Activated CD4-positive, alpha-beta T cell treated with anti-CD3 and anti-CD28 coated beads for 36 hours (primary cell): ENCODE measurements at regions not wholly inside any gene's neighbourhood (a gene's known extent, or its start where the extent isn't known, plus 50 kb on each side); places are given as distances from the start of the nearest gene placed in this dataset.
"Not testable (repeated sequence)": the region's sequence is repeated elsewhere in the genome, so short reads cannot be mapped to it uniquely, and the experiment has no call there.

Experiments
- ATAC-seq: fragments of 200-7000 bp; cut with Tn5 transposase; one replicate; pipeline ENCODE4 v1.10.0; 2021; ENCODE audit warnings: mild to moderate bottlenecking, moderate library complexity
- CTCF ChIA-PET: fragments of 350-600 bp; sonication (Branson Sonifier 250); formaldehyde crosslinking; loops from one replicate; lab custom pipeline; 2021; ENCODE audit warnings: antibody characterized with exemption; lab: Charles Lee
- POLR2A ChIA-PET: fragments of 350-600 bp; sonication (Branson Sonifier 250); formaldehyde crosslinking; loops from one replicate; lab custom pipeline; 2021; ENCODE audit warnings: antibody characterized with exemption, inconsistent platforms; lab: Charles Lee
- DNase-seq: peaks from one replicate; pipeline ENCODE4 v3.0.0-alpha.2; 2020
- H3K27ac Mint-ChIP-seq: one replicate; pipeline ENCODE4 v1.8.0; 2021; ENCODE audit warnings: mixed read lengths
- H3K27me3 Mint-ChIP-seq: one replicate; pipeline ENCODE4 v1.8.0; 2021; ENCODE audit warnings: mixed read lengths
- H3K36me3 Mint-ChIP-seq: one replicate; pipeline ENCODE4 v1.8.0; 2021; ENCODE audit warnings: low read depth, mixed read lengths
- H3K4me1 Mint-ChIP-seq: one replicate; pipeline ENCODE4 v1.8.0; 2021; ENCODE audit warnings: mixed read lengths
- H3K4me3 Mint-ChIP-seq: one replicate; pipeline ENCODE4 v1.8.0; 2021; ENCODE audit warnings: mild to moderate bottlenecking, moderate library complexity, mixed read lengths
- H3K9me3 Mint-ChIP-seq: one replicate; pipeline ENCODE4 v1.8.0; 2021; ENCODE audit warnings: low read depth, mixed read lengths
- intact Hi-C, 2 experiments: fragments of 100-400 bp; cut with DNase I in 1 of 2; cut with micrococcal nuclease in 1 of 2; formaldehyde crosslinking; loops; one replicate each; pipeline versions ENCODE4 v1.14.2 to v1.15.1; 2022 to 2024; cut with DNase I, micrococcal nuclease

- POLR2A ChIA-PET, H3K27me3 Mint-ChIP-seq, H3K36me3 Mint-ChIP-seq, H3K4me1 Mint-ChIP-seq, ATAC-seq, H3K27ac Mint-ChIP-seq, intact Hi-C loops, DNase-seq, CTCF ChIA-PET, H3K4me3 Mint-ChIP-seq: not testable (repeated sequence)
- H3K9me3 Mint-ChIP-seq = peaks cover 11% of the 10 kb centered on the region
Measured at GRCh38 chr3:163698221-163698620, 1380.1 kb downstream of the SI start.

DNA sequence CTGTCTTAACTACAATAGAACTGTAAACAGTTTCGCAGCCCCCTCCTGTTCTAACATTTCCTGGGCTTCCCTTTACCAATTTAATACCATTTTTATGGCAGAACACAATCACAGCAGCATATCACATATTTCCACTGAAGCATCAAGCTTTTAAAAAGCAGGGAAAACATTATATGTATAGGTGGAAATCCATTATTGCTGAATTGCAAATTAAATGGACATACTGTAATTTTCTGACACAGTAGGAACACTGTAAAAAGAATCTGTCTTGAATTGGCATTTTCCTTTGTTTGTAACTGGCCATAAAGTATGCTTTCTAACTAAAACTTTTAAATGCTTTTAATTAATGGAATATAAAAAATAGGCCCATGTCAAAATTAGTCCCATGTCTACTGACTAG lies 1385.8 kb downstream of the SI start:
- H3K9me3 Mint-ChIP-seq = peaks cover 17% of the 10 kb centered on the region
- ATAC-seq (no peak), DNase-seq (no peak)
- no peak overlapping the region for H3K4me3 Mint-ChIP-seq
- intact Hi-C loops = no loop called here
- no peaks in the 10 kb centered on the region for H3K27me3 Mint-ChIP-seq
- ChIA-PET CTCF (no interaction called here), POLR2A (no interaction called here)
- H3K36me3 Mint-ChIP-seq = no peaks in the 10 kb centered on the region
- H3K4me1 Mint-ChIP-seq = no peaks in the 10 kb centered on the region
- H3K27ac Mint-ChIP-seq = no peak overlapping the region

- no peaks in the 10 kb centered on the region for H3K36me3 Mint-ChIP-seq
- H3K4me1 Mint-ChIP-seq = no peaks in the 10 kb centered on the region
- no peak overlapping the region for H3K27ac Mint-ChIP-seq
- ATAC-seq (no peak), DNase-seq (no peak)
- ChIA-PET CTCF (no interaction called here), POLR2A (no interaction called here)
- H3K4me3 Mint-ChIP-seq = no peak overlapping the region
- H3K9me3 Mint-ChIP-seq = peaks cover 11% of the 10 kb centered on the region
- no peaks in the 10 kb centered on the region for H3K27me3 Mint-ChIP-seq
- intact Hi-C loops = no loop called here
Measured at GRCh38 chr3:163684651-163685050, 1393.6 kb downstream of the SI start.

GRCh38 chr3:163672954-163673353 lies 1405.3 kb downstream of the SI start:
- Mint-ChIP-seq H3K4me3 (no peak overlapping the region), H3K36me3 (no peaks in the 10 kb centered on the region), H3K9me3 (peaks cover 15% of the 10 kb centered on the region), H3K27me3 (no peaks in the 10 kb centered on the region), H3K4me1 (no peaks in the 10 kb centered on the region), H3K27ac (no peak overlapping the region)
- no peak for DNase-seq
- intact Hi-C loops = no loop called here
- POLR2A ChIA-PET = no interaction called here
- CTCF ChIA-PET = no interaction called here
- ATAC-seq = no peak

DNA sequence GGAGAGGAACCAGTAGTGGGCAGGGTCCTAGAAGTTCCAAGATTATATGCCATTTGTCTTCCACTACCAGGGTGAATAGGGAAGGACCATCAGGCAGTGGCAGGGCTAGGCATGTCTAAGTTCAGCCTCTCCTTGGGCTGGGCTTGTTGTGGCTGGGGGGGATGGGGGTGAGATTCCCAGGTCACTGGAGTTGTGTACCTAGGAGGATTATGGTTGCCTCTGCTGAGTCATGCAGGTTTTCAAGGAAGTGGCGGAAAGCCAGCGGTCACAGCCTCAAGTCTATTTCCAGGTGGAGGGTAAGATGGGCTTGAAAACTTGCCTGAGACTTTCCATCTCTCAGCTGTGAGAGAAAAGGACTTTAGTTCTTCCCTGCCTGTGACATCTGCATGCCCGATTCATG lies 1407.1 kb downstream of the SI start:
- ATAC-seq (no peak), DNase-seq (no peak)
- ChIA-PET POLR2A (no interaction called here), CTCF (no interaction called here)
- Mint-ChIP-seq H3K36me3 (no peaks in the 10 kb centered on the region), H3K4me3 (no peak overlapping the region), H3K4me1 (no peaks in the 10 kb centered on the region), H3K27ac (no peak overlapping the region), H3K9me3 (peaks cover 12% of the 10 kb centered on the region), H3K27me3 (no peaks in the 10 kb centered on the region)
- intact Hi-C loops = no loop called here

- intact Hi-C loops = no loop called here
- H3K4me3 Mint-ChIP-seq = no peak overlapping the region
- CTCF ChIA-PET = no interaction called here
- POLR2A ChIA-PET = no interaction called here
- H3K4me1 Mint-ChIP-seq = no peaks in the 10 kb centered on the region
- no peaks in the 10 kb centered on the region for H3K27me3 Mint-ChIP-seq
- ATAC-seq (no peak), DNase-seq (no peak)
- H3K36me3 Mint-ChIP-seq = no peaks in the 10 kb centered on the region
- no peak overlapping the region for H3K27ac Mint-ChIP-seq
- peaks cover 13% of the 10 kb centered on the region for H3K9me3 Mint-ChIP-seq
Measured at GRCh38 chr3:163664466-163664865, 1413.8 kb downstream of the SI start.

GRCh38 chr3:163657088-163657487 lies 1421.2 kb downstream of the SI start:
- Mint-ChIP-seq H3K27me3 (no peaks in the 10 kb centered on the region), H3K4me1 (no peaks in the 10 kb centered on the region), H3K27ac (no peak overlapping the region), H3K36me3 (no peaks in the 10 kb centered on the region), H3K4me3 (no peak overlapping the region), H3K9me3 (peaks cover 10% of the 10 kb centered on the region)
- ATAC-seq (no peak), DNase-seq (no peak)
- POLR2A ChIA-PET = no interaction called here
- CTCF ChIA-PET = interaction anchor here (0.9 kb wide), 1 partner anchor 36 kb away, joined by 3 read pairs; no protein-coding TSS in a partner anchor
- intact Hi-C loops = no loop called here

DNA sequence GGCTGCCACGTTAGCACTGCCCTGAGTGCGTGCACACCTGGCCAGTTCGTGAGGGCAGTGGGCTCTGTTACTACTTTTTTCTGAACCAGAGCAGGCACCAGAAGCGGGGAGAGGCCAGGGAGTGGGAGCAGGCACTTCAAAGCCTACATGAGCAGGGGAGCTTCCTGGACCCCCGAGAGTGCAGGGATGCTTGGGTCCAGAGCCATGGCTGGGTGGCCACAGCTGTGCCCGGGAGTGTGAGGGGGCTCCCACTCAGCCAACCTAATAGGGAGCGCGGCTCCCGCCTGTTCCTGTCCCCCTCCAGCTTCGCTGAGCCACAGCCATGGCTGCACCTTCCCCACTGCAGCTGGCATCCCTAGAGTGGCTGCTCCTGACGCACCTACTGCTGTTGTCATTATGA lies 1423.3 kb downstream of the SI start:
- intact Hi-C loops = no loop called here
- H3K4me3 Mint-ChIP-seq = no peak overlapping the region
- H3K27me3 Mint-ChIP-seq = no peaks in the 10 kb centered on the region
- H3K4me1 Mint-ChIP-seq = no peaks in the 10 kb centered on the region
- H3K9me3 Mint-ChIP-seq = peaks cover 10% of the 10 kb centered on the region
- ATAC-seq = no peak
- H3K27ac Mint-ChIP-seq = no peak overlapping the region
- ChIA-PET POLR2A (no interaction called here), CTCF (no interaction called here)
- DNase-seq = no peak
- H3K36me3 Mint-ChIP-seq = no peaks in the 10 kb centered on the region

DNA sequence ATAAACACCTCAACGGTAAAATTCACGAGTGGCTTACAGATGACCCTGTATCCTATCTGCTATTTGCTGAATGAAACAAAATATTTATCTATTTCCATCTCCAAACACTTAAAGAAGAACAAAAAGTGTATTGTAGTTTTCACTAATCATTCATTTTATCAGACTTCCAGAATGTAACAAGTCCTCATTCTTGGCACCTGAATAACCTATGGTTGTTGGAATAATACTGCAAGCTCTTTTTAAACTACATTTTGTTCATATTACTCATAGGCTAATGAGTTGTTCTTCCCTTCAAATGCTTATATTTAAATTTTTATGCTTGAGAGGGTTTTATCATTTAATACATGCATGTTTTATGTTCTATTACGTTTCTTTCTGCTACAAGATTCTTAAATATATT lies 1434.1 kb downstream of the SI start:
- no peaks in the 10 kb centered on the region for H3K36me3 Mint-ChIP-seq
- H3K4me3 Mint-ChIP-seq = no peak overlapping the region
- no peak for DNase-seq
- no peaks in the 10 kb centered on the region for H3K27me3 Mint-ChIP-seq
- CTCF ChIA-PET = no interaction called here
- POLR2A ChIA-PET = no interaction called here
- ATAC-seq = no peak
- intact Hi-C loops = no loop called here
- no peak overlapping the region for H3K27ac Mint-ChIP-seq
- peaks cover 8% of the 10 kb centered on the region for H3K9me3 Mint-ChIP-seq
- no peaks in the 10 kb centered on the region for H3K4me1 Mint-ChIP-seq

- Mint-ChIP-seq H3K27ac (no peak overlapping the region), H3K4me1 (no peaks in the 10 kb centered on the region), H3K36me3 (no peaks in the 10 kb centered on the region), H3K4me3 (no peak overlapping the region), H3K27me3 (no peaks in the 10 kb centered on the region), H3K9me3 (peaks cover 4% of the 10 kb centered on the region)
- DNase-seq (no peak), ATAC-seq (no peak)
- intact Hi-C loops = no loop called here
- CTCF ChIA-PET = no interaction called here
- POLR2A ChIA-PET = no interaction called here
Measured at GRCh38 chr3:163632722-163633121, 1445.6 kb downstream of the SI start.

DNA sequence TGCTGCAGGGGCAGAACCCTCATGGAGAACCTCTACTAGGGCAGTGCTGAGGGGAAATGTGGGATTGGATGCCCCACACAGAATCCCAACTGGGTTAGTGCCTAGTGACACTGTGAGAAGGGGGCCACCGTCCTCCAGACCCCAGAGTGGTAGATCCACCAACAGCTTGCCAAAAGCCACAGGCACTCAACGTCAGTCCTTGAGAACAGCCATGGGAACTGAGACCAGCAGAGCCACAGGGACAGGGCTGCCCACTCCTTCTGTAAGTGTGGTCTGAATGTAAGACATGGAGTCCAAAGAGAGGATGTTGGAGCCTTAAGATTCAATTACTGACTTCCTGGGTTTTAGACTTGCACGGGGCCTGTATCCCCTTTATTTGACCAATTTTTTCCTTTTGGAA lies 1451.5 kb downstream of the SI start:
- Mint-ChIP-seq H3K27ac (no peak overlapping the region), H3K27me3 (no peaks in the 10 kb centered on the region), H3K4me3 (no peak overlapping the region), H3K9me3 (peaks cover 1% of the 10 kb centered on the region), H3K4me1 (no peaks in the 10 kb centered on the region), H3K36me3 (no peaks in the 10 kb centered on the region)
- ATAC-seq = no peak
- intact Hi-C loops = no loop called here
- DNase-seq = no peak
- CTCF ChIA-PET = no interaction called here
- POLR2A ChIA-PET = no interaction called here

DNA sequence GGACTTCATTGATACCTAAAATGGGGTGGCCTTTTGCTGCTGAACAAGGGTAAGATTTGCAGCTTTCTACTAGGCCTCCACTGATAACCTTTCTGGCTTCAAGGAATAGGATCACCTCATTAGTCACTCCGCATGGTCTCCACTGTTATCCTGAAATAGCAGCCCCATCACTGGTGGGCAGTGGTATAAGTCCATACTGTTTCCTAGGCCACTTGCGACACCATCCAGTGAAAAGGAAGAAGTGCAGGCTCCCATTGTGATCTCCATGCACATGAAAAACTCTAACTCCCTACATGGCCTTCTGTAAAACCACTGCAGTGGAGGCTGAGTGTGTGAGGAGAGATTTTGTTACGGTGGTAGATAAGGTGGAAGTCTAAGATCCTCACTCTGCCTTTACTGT lies 1455.9 kb downstream of the SI start:
- ChIA-PET POLR2A (no interaction called here), CTCF (no interaction called here)
- H3K27ac Mint-ChIP-seq = no peak overlapping the region
- H3K27me3 Mint-ChIP-seq = no peaks in the 10 kb centered on the region
- peaks cover 3% of the 10 kb centered on the region for H3K9me3 Mint-ChIP-seq
- no peak for DNase-seq
- H3K4me1 Mint-ChIP-seq = no peaks in the 10 kb centered on the region
- no peak overlapping the region for H3K4me3 Mint-ChIP-seq
- ATAC-seq = no peak
- H3K36me3 Mint-ChIP-seq = no peaks in the 10 kb centered on the region
- intact Hi-C loops = no loop called here

GRCh38 chr3:163614886-163615285 lies 1463.4 kb downstream of the SI start:
- POLR2A ChIA-PET = no interaction called here
- Mint-ChIP-seq H3K4me1 (no peaks in the 10 kb centered on the region), H3K36me3 (no peaks in the 10 kb centered on the region), H3K4me3 (no peak overlapping the region), H3K27me3 (no peaks in the 10 kb centered on the region), H3K27ac (no peak overlapping the region), H3K9me3 (peaks cover 6% of the 10 kb centered on the region)
- intact Hi-C loops = no loop called here
- ATAC-seq (no peak), DNase-seq (no peak)
- CTCF ChIA-PET = no interaction called here
